PC-9 (cell line): ENCODE measurements at regions not wholly inside any gene's neighbourhood (a gene's known extent, or its start where the extent isn't known, plus 50 kb on each side); places are given as distances from the start of the nearest gene placed in this dataset.

ENCODE experiments used
- EZH2 ChIP-seq: fragments of 200-600 bp; sonication (generic); IDR thresholded peaks from 2 replicates; pipeline ENCODE4 v1.8.0; 2017; ENCODE audit warnings: antibody characterized with exemption, low read depth
- TF ChIP-seq, protein P1 (sequence below): fragments of 200-600 bp; sonication (generic); conservative IDR thresholded peaks from 2 replicates; pipeline ENCODE4 v1.6.1; 2017; ENCODE audit warnings: mixed run types, antibody characterized with exemption, mild to moderate bottlenecking, moderate library complexity

DNA sequence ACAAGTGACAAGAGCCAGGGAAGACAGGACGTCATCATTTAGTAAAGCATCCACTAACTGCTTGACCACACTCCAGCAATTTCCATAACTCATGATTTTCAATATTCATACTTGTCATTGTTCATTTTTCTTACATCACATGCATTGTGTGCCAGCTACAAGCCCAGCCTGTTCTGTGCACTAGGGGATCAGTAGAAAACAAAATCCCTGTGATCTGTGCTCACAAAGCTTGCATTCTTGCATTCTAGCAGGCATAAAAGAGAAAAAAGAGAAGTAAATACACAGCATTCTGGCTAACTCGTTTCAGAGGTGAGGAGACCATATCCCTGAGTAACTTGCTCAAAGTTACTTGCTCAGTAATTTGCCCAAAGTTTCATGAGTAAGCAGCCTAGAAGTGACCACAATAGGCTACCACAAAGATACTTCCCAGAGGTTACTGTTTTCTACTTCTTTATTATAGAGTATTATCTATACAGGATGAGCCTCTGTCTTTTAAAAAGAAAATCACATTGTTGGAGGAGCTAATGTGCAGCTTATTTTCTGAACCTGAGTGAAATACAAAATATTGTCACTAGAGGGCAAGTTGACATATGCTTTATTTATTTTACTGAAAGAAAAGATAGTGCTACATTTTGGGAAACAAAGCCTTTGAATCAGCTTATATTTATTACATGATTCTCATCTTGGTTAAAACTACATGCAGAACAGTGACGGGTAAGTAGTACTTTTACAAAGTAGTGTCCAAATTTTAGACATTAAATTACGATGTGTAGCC, 701.4 kb upstream of the LMCD1 start:
- TF ChIP-seq, protein P1, sequence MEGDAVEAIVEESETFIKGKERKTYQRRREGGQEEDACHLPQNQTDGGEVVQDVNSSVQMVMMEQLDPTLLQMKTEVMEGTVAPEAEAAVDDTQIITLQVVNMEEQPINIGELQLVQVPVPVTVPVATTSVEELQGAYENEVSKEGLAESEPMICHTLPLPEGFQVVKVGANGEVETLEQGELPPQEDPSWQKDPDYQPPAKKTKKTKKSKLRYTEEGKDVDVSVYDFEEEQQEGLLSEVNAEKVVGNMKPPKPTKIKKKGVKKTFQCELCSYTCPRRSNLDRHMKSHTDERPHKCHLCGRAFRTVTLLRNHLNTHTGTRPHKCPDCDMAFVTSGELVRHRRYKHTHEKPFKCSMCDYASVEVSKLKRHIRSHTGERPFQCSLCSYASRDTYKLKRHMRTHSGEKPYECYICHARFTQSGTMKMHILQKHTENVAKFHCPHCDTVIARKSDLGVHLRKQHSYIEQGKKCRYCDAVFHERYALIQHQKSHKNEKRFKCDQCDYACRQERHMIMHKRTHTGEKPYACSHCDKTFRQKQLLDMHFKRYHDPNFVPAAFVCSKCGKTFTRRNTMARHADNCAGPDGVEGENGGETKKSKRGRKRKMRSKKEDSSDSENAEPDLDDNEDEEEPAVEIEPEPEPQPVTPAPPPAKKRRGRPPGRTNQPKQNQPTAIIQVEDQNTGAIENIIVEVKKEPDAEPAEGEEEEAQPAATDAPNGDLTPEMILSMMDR = peak; percentile 43
- TF ChIP-seq EZH2 = no peak
